GM18520 (cell line): ENCODE measurements at regions not wholly inside any gene's neighbourhood (a gene's known extent, or its start where the extent isn't known, plus 50 kb on each side); places are given as distances from the start of the nearest gene placed in this dataset.

Experiments
- ATAC-seq: cut with Tn5 transposase; IDR thresholded peaks from one replicate; pipeline ENCODE4 v1.9.1; 2021; ENCODE audit not compliant: unreplicated experiment

- ATAC-seq: no peak
Measured at GRCh38 chr7:156162451-156162850, 350.2 kb upstream of the SHH start.

- ATAC-seq: no peak
Measured at GRCh38 chr7:156160811-156161210, 348.5 kb upstream of the SHH start.

DNA sequence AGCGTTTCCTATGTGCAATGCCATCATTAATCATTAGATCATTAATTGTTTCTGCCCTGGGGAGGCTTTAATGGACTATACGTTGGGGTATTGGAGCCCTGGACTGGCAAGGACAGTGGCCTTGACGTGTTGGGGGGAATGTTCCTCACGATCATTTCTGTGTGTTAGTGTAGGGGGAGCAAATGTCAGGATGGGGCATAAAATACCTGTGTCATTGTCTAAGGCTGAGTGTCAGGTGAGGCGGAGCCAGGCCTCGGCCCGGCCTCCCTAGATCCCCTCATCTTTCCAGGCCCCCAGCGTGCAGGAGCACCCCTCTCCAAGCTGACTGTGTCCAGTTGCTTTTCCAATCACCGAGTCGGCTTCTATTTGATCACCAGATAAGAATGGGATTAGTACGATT, 346.4 kb upstream of the SHH start:
- ATAC-seq: no peak

DNA sequence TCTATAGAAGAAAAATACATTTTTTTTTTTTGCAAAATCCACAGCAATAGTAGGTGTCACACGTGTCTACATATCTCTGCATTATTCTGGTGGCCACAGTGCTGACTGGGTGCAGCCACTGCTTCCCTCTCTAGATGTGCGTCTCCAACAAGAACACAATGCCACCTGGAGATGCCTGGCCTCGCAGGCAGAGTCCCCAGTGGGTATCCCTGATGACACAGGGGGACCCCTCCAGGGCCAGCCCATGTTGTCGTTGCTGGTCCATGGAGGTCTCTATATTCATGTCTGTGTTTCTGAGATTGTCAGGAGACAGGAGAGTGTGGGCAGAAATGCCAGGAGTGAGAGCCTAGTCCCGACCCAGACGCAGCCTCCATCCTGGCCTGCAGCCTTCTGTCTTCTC, 345.9 kb upstream of the SHH start:
- ATAC-seq: no peak

DNA sequence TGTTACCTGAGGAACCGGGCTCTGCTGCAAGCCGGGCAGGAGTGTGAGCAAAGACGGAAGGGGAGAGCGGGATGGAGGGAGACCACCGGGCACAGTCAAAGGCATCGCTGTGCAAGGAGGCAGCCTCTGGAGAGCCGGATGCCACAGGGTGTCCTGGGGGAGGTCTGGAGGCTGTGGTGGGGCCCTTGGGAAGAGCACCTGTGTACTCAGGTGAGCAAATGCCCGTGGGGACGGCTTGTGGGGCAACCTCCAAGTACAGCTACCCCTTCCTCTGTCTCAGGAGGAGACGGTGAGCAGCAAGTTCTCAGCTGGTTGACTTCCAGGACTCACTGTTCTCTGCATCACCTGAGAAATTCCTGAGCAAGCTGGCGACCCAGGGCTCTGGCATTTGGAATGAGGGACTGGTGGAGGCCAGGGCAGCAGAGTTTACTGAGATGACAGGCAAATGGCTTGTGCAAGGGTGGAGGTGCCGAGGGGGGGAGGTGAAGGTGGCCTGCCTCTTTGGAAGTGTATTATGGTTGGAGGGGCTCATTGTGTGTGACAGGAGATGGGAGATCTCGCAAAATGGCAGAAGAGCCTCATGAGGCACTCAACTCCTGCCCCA, 345.2 kb upstream of the SHH start:
- no peak for ATAC-seq

DNA sequence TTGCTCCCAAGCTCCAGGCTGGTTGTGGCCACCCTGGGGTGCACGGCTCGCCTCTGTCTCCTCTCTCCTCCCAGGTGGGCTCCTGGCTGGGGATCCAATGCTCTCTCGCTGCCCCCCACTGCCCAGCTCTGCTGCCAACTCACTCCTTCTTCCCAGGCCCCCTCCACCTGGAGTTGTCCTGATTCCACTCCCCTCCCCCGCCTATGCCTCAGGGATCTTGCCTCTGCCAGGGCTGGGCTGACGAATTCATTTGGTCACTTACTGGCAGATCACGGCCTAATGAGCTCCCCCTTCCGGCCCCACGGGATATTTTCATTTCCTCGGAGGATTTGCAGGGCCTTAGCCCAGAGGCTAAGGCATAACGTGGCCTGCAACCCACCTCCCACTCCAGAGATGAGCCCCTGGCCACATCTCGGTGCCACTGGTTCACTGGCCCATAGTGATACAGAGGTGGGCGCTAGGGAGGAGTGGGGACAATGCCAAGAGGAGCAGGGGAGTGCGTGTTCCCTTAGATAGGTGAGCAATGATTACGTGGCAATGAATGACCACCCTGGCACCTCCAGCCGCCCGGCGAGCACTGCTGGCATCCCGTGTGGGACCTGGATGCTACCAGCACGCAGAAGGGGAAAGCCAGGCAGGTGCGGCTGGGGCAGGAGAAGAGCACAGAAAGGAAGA, 344.6 kb upstream of the SHH start:
- ATAC-seq: no peak

DNA sequence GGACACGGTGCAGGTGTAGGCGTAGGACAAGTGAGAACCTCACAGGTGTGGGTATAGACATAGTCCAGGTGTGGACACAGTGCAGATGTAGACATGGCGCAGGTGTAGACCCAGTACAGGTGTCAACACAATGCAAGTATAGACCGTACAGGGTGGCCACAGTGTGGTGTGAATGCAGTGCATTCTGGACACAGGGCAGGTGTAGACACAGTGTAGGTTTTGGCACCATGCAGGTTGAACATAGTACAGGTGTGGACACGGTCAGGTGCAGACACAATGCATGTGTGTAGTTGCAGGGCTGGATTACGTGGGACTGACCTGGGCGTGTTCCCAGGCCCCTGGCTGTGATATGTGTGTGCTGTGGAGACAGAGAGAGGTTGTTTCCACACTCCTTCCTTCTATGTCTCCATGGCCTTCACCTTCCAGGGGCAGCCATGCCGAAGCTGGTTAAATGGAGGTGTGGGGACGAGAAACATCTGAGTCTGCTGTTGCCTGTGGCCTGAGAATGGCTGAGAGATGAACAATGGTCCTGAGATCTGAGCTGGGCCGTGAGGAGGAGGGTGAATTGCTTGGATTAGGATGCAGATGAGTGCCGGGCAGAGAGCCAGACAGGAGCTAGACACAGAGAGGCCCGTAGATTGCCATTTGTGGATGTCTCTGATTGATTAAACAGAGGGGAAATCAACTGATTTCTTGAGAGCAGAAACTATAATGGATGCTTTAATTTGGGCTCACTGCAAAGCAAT, 343.9 kb upstream of the SHH start:
- no peak for ATAC-seq

DNA sequence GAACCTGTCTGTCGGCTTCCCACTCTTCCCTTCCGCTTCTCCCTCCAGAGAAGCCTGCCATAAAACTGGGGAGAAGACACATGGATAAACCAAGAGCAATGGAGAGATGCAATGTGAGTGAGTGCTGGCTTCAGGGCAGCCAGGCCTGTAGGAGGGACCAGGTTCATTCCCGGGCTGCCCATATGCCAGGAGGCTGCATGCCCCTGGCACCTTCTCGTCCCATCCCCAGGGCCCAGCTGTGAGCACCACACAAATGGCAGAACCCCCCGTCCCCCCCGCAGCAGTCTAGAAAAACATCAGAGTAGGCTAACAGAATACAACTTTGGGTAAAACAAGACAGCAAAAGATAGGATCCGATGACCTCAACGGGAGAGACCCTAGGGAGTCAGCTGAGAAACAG, 341.3 kb upstream of the SHH start:
- no peak for ATAC-seq

GRCh38 chr7:156152390-156152789, 340.1 kb upstream of the SHH start:
- ATAC-seq: no peak

GRCh38 chr7:156151658-156152057, 339.4 kb upstream of the SHH start:
- ATAC-seq: no peak

GRCh38 chr7:156151078-156151477, 338.8 kb upstream of the SHH start:
- no peak for ATAC-seq

GRCh38 chr7:156148995-156149394, 336.7 kb upstream of the SHH start:
- ATAC-seq: no peak

GRCh38 chr7:156148547-156148946, 336.3 kb upstream of the SHH start:
- no peak for ATAC-seq

DNA sequence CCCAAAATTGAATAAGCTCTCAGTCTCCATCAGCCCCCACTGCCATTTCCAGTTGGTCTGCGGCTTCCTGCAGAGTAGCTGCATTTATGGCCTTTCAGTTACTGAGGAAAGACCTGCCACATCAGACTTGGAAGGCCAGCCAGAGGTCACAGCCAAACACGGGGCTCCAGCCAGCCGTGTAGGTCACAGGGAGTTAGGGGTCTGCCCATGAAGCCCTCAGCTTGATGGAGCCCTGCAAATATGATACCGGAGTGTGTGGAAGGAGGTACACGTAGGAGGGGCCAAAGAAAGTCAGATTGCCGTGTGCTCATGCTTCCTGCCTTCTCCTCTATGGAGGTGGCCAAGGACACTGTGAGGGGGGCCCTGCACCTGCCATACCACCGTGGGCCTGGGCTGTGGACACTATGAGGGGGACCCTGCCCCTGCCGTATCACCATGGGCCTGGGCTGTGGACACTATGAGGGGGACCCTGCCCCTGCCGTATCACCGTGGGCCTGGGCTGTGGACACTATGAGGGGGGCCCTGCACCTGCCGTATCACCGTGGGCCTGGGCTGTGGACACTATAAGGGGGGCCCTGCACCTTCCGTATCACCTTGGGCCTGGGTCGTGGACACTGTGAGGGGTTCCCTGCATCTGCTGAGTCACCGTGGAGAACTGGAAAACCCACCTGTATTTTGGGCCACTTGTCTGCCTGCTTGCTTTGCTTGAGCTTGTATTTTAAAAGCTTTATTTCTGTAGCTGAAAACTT, 335.7 kb upstream of the SHH start:
- ATAC-seq: no peak

GRCh38 chr7:156147104-156147503, 334.8 kb upstream of the SHH start:
- no peak for ATAC-seq

GRCh38 chr7:156145996-156146395, 333.7 kb upstream of the SHH start:
- ATAC-seq: no peak

- no peak for ATAC-seq
Measured at GRCh38 chr7:156145184-156145583, 332.9 kb upstream of the SHH start.

DNA sequence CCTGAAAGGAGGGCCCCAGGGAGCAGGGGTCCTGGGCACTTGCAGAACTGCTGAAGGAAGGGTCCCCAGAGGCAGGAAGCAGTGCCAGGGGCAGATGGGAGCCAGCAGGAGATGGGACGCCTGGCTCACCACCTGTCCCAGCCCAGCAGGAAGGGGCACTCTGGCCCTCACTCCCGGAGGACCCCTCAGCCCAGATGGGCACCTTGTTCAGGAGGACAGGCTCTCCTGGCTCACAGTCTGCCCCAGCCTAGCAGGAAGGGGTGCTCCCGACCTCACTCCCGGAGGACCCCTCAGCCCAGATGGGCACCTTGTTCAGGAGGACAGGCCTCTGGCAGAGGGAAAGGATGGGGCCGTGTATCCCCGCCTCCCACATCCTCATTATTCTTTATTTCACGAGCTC, 331.4 kb upstream of the SHH start:
- ATAC-seq: no peak

DNA sequence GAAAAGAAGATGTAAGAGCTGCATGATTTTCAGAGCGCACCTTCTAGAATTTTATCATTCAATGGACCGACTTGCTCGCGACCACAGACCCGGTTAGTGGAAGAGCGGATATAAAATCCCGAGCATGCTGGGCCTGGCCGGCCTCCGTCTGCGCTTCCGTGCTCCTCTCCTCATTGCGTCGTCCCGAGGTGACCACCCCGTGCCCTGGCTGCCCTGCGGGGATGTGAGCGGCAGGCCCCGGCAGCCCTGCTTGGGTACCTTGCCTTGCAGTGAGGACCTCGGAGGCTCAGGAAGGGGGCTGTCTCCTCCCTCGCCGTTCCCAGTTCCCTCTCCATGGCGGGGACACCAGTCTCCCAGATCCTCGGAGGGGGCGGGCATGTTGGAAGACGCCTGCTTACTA, 330.9 kb upstream of the SHH start:
- ATAC-seq: no peak

GRCh38 chr7:156141941-156142340, 329.7 kb upstream of the SHH start:
- ATAC-seq: no peak

DNA sequence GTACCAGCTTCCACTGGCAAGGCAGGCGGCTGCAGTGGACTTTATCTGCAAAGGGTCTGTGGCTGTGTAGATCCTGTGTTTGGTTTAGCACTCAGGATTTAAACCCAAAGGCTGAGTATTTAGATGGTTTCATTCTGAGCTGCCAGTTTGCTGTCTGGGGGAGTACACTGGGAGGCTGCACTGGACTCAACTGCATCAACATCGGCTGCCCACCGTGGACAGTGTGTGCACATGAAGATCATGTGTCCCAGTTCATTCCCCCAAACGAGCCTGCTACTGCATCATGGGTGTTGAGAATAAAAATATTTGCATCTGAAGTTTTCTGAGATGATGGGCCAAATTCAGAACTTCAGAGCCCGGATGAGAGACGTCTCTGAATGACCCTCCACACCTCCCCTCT, 328.6 kb upstream of the SHH start:
- no peak for ATAC-seq

GRCh38 chr7:156140447-156140846, 328.2 kb upstream of the SHH start:
- ATAC-seq: no peak
